SK-N-SH treated with all-trans-retinoic acid at 6 μM for 48 hours (cell line): ENCODE measurements at regions not wholly inside any gene's neighbourhood (a gene's known extent, or its start where the extent isn't known, plus 50 kb on each side); places are given as distances from the start of the nearest gene placed in this dataset.

ENCODE experiments used
- CSDC2 ChIP-seq: fragments of 250-450 bp; sonication (Bioruptor Pico); IDR thresholded peaks from 2 replicates; pipeline ENCODE4 v1.5.0; 2020; ENCODE audit warnings: mild to moderate bottlenecking, moderate library complexity
- CSRNP3 ChIP-seq: fragments of 250-450 bp; sonication (Bioruptor Pico); IDR thresholded peaks from 2 replicates; pipeline ENCODE4 v1.5.1; 2021; ENCODE audit warnings: mild to moderate bottlenecking, moderate library complexity
- ESRRG ChIP-seq: fragments of 250-450 bp; sonication (Bioruptor Pico); IDR thresholded peaks from 2 replicates; pipeline ENCODE4 v1.6.1; 2021; ENCODE audit warnings: mild to moderate bottlenecking
- ISL1 ChIP-seq: fragments of 250-450 bp; sonication (Bioruptor Pico); IDR thresholded peaks from 2 replicates; pipeline ENCODE4 v2.1.2; 2022; ENCODE audit warnings: mild to moderate bottlenecking, moderate library complexity
- PATZ1 ChIP-seq: fragments of 250-450 bp; sonication (Bioruptor Pico); IDR thresholded peaks from 2 replicates; pipeline ENCODE4 v1.8.0; 2020; ENCODE audit warnings: mild to moderate bottlenecking, moderate library complexity, borderline replicate concordance
- ZFP3 ChIP-seq: fragments of 250-450 bp; sonication (Bioruptor Pico); IDR thresholded peaks from 2 replicates; pipeline ENCODE4 v1.5.0; 2020; ENCODE audit warnings: mild to moderate bottlenecking, moderate library complexity

GRCh38 chr1:82840192-82840591 is 1039.5 kb downstream of the ADGRL2 start:
- TF ChIP-seq CSDC2 (CRISPR knock-in tag) (no peak), CSRNP3 (no peak), PATZ1 (CRISPR knock-in tag) (no peak), ZFP3 (CRISPR knock-in tag) (no peak), ESRRG (CRISPR knock-in tag) (no peak), ISL1 (CRISPR knock-in tag) (no peak)
